VCaP (cell line): ENCODE measurements at regions not wholly inside any gene's neighbourhood (a gene's known extent, or its start where the extent isn't known, plus 50 kb on each side); places are given as distances from the start of the nearest gene placed in this dataset.

ENCODE experiments used
- H3K27ac ChIP-seq: fragments of 450-650 bp; 2 replicates; pipeline ENCODE4 v1.5.1; 2017
- TF ChIP-seq, protein P1 (sequence below): fragments of 450-650 bp; conservative IDR thresholded peaks from 2 replicates; pipeline ENCODE4 v1.5.1; 2017; ENCODE audit warnings: mild to moderate bottlenecking, moderate library complexity

DNA sequence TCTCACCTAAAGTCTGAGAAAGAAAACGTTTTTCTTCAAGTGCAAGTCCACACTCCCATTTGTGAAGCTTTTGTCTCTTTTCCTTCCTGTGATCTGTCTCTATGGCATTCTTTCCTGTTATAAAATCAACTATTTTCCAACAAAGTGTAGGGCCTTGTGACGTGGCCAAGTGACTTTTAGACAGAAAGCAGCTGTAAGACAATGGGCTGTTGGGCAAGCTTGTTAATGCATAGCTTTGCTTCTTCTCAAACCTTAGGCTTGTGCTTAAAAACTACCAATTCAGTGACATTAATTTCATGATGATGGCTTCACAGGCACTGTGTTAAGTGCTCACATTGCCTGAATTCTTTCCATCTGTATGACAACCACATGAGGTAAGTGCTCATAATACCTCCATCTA, 83.5 kb downstream of the VCY1B start:
- H3K27ac ChIP-seq, result no peak overlapping the region
- TF ChIP-seq, protein P1, sequence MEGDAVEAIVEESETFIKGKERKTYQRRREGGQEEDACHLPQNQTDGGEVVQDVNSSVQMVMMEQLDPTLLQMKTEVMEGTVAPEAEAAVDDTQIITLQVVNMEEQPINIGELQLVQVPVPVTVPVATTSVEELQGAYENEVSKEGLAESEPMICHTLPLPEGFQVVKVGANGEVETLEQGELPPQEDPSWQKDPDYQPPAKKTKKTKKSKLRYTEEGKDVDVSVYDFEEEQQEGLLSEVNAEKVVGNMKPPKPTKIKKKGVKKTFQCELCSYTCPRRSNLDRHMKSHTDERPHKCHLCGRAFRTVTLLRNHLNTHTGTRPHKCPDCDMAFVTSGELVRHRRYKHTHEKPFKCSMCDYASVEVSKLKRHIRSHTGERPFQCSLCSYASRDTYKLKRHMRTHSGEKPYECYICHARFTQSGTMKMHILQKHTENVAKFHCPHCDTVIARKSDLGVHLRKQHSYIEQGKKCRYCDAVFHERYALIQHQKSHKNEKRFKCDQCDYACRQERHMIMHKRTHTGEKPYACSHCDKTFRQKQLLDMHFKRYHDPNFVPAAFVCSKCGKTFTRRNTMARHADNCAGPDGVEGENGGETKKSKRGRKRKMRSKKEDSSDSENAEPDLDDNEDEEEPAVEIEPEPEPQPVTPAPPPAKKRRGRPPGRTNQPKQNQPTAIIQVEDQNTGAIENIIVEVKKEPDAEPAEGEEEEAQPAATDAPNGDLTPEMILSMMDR, result no peak

DNA sequence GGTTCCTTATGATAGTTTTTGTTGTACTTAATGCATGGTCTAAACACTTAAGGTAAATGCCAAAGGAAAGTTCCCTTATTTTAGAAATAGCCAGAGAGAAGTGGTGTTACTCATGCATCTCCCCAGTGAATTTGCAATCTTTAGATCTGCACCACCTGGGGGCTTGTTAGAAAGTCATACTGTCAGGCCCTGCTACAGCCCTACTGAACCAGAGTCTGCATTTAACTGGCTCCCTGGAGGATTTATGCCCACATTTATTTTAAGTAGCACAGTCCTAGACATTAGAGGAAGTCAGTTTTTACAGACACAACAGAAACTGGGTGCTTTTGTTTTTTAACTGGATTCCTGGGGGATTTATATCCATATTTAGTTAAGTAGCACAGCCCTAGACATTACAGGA, 89.6 kb downstream of the VCY1B start:
- TF ChIP-seq, protein P1, result no peak
- no peak overlapping the region for H3K27ac ChIP-seq

DNA sequence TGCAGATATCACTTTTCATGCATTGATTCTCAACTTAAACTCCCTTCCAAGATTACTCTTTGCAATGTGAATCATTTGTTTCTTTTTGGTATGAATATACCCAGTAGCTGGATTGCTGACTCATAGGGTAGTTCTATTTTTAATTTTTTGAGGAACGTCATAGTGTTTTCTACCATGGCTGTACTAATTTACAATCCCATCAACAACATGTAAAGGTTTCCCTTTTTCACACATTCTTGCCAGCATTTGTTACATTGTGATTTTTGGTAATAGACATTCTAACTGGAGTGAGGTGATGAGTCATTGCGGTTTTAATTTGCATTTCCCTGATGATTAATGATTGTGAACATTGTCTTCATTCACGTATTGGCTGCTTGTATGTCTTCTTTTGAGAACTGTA, 126.7 kb downstream of the VCY1B start:
- H3K27ac ChIP-seq, result no peak overlapping the region
- TF ChIP-seq, protein P1, result no peak

DNA sequence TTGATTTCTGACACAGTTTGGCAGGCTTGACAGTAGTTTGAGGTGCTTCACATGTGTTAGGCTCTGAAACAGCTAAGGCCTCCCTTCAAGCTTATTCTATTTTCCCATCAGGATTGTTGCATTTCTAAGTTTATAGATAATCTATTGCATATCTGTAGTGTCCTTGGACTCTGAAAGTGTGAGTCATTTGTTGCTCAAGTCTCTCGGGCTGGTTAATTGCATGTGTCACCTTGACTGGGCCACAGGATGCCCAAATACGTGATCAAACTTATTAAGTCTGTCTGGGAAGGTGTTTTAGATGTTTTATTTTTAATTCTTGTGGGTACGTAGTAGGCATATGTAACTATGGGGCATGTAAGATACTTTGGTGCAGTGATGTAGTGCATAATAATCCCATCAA, 166.0 kb downstream of the VCY1B start:
- H3K27ac ChIP-seq, result no peak overlapping the region
- TF ChIP-seq, protein P1, result no peak

DNA sequence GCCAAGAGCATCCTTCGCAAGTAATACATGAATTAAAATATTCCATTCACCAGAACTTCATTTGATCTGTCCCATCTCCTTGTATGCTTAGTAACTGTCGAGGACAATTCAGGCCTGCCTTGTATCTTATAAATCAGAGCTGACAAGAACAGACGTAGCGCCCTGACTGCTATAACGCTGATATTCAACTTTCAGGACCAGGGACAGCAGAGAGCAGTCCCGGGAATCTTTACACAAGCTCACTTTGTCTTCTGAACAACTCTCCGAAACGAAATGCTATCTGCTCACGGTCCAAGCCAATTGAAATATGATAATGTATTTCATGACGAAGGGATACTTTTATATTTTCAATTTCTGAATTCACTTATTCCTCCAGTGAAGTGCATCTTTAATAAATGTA, 175.7 kb downstream of the VCY1B start:
- no peak overlapping the region for H3K27ac ChIP-seq
- TF ChIP-seq, protein P1, result no peak

DNA sequence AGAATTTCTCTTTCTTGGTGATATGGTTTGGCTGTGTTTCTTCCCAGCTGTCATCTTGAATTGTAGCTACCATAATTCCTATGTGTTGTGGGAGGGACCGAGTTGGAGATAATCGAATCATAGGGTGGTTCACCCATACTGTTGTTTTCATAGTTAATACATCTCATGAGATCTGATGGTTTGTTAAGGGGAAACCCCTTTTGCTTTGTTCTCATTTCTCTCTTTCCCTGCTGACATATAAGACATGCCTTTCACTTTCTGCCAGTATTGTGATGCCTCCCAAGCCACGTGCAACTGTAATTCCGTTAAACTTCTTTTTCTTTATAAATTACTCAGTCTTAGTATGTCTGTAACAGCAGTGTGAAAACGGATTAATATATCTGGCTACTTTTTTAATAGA, 179.0 kb downstream of the VCY1B start:
- H3K27ac ChIP-seq, result no peak overlapping the region
- TF ChIP-seq, protein P1, result no peak

DNA sequence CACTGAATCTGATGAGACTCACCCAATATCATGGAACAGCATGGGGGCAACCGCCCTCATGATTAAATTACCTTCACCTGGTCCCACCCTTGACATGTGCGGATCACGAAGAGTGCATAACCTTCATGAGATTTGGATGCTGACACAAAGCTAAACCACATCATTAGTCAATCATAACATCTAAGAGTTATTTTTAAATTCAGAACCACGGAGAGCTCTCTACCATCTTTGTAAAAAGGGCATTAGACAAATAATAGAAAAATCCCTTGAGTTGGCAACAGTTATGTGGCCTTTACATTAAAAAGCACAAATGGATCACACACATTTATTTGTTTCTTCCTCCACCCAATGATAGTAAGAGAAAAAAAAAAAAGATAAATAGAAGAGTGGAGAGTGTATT, 182.2 kb downstream of the VCY1B start:
- H3K27ac ChIP-seq, result no peak overlapping the region
- TF ChIP-seq, protein P1, result no peak

DNA sequence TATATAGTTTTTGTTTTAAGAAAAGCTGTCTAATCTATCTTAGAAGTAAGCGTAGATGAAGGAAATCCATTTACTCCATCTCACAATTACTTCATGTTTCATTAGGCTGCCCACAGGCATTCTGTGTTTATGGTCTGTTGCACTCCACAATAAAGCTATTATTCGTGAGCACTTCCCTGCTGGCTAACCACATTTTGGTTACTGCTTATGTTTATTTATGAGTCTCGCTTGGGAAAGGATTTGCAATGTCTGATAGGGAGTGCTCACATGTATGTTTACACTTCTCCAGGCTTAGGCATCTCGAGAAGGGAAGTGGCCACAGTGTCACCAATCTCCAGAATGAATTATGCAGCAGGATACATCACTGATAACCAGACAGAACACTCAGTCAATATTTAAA, 190.9 kb downstream of the VCY1B start:
- TF ChIP-seq, protein P1, result no peak
- no peak overlapping the region; the same call in 1 of the 2 replicates for H3K27ac ChIP-seq
